GM18511 (cell line): ENCODE measurements at regions not wholly inside any gene's neighbourhood (a gene's known extent, or its start where the extent isn't known, plus 50 kb on each side); places are given as distances from the start of the nearest gene placed in this dataset.
"Not testable (repeated sequence)": the region's sequence is repeated elsewhere in the genome, so short reads cannot be mapped to it uniquely, and the experiment has no call there.

Experiments used
- ATAC-seq: cut with Tn5 transposase; IDR thresholded peaks from one replicate; pipeline ENCODE4 v1.9.1; 2021; ENCODE audit warnings: mild to moderate bottlenecking, moderate library complexity; ENCODE audit not compliant: unreplicated experiment

GRCh38 chr1:60826320-60827094, 255.9 kb upstream of the NFIA start:
- ATAC-seq, result no peak

GRCh38 chr1:60825593-60825992, 256.8 kb upstream of the NFIA start:
- no peak for ATAC-seq

DNA sequence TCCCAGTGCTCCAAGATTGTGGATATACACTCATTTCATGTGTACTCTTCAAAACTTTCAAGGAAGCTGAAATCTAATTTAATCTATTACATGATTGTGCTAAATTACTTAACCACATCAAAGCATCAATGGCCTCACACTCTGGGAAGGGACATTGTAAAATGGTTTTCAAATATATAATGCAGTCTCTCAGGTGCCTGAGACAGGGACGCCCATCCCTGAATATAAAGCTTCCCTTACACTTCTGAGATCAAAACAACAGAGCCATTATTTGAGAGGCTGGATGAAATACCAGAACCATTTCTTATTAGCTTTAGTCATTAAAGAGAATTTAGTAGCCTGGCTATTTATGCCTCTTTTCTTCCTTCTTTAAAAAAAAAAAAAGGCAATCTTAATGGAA, 259.2 kb upstream of the NFIA start:
- no peak for ATAC-seq

DNA sequence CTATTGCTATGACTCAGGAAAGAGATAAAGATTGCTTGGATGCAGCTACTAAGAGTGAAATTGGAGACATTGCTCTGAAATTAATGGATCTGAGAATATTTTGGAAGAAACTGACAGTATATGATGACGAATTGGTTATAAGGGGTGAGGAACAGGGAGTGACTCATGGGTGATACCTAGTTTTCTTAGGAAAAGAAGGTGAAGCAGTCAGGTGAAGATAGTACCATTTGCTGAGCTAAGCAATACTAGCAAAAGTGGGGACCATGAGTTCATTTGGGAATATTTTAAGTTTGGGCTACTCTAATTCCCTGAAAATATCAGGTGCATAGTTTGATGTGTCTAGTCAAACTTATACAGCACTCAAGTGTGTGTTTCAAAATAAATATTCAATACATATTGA, 260.1 kb upstream of the NFIA start:
- ATAC-seq, result no peak

- ATAC-seq, result no peak
Measured at GRCh38 chr1:60821156-60821555, 261.2 kb upstream of the NFIA start.

- ATAC-seq, result no peak
Measured at GRCh38 chr1:60818969-60819701, 263.2 kb upstream of the NFIA start.

GRCh38 chr1:60813071-60813470, 269.3 kb upstream of the NFIA start:
- no peak for ATAC-seq

DNA sequence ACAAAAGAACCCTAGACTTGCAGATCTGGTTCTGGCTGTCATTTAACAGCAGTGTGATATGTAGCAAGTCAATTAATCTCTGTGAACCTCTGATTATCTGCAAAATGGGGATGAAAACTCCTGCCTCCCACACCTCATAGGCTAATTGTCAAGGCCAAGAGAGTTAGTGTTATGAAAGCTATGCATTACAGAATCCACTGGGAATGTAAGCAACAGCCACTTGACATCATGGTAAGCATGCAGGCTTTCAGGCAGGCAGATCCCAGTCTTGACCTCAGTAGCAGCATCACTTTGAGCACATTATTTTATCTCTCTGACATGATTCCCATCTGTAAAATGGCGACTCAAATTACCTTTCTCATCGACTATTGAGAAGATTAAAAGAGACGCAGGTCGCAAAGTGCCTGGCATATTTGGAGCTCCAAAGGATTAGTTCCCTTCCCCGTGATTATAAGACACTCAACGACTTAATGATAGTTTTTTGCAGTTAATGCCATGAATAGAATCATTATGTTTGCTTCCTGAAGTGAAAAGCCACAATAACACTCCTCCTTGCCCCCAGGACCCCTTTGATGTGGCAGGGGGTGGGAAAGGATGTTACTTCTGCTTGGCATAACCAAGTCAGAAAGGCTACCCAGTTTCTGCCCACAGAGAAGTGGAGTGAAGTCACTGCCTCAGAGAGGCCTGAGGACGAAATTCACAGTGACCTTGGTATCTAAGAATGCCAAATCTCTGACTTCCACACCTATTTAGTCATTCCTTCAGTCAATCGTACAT, 273.0 kb upstream of the NFIA start:
- ATAC-seq, result no peak

GRCh38 chr1:60808676-60809075, 273.7 kb upstream of the NFIA start:
- no peak for ATAC-seq

DNA sequence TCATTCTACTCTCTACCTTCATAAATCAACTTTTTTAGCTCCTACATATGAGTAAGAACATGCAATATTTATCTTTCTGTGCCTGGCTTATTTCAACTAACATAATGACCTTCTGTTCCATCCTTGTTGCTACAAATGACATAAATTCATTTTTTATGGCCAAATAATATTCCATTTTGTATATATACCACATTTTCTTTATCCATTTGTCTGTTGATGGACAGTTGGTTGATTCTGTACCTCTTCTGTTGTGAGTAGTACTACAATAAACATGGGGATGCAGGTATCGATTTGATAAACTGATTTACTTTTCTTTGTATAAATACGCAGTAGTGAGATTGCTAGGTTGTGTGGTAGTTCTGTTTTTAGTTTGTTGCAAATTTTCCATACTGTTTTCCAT, 279.5 kb upstream of the NFIA start:
- ATAC-seq, result no peak

GRCh38 chr1:60797351-60797750, 285.0 kb upstream of the NFIA start:
- no peak for ATAC-seq

DNA sequence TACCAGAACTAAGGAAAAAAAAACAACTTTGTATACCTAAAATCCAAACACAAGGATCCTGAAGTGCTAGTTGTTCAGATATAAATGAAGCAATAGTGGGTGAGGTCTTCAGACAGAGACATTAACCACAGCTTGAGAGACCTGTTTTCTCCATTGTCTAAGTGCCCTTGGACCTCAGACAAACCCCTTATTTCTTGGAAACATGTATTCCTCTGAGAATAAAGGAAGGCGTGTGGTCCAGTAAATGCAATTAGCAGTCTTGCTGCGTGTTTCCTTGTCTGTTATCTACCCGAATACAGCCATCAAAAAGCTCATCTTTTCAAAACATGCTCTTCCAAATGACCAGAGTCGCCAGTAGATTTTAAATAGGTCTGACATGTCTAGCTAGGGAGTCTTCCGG, 291.1 kb upstream of the NFIA start:
- ATAC-seq, result no peak

DNA sequence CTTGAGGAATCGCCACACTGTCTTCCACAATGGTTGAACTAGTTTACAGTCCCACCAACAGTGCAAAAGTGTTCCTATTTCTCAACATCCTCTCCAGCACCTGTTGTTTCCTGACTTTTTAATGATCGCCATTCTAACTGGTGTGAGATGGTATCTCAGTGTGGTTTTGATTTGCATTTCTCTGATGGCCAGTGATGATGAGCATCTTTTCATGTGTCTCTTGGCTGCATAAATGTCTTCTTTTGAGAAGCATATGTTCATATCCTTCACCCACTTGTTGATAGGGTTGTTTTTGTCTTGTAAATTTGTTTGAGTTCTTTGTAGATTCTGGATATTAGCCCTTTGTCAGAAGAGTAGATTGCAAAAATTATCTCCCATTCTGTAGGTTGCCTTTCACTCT, 309.3 kb upstream of the NFIA start:
- ATAC-seq, result not testable (repeated sequence)

DNA sequence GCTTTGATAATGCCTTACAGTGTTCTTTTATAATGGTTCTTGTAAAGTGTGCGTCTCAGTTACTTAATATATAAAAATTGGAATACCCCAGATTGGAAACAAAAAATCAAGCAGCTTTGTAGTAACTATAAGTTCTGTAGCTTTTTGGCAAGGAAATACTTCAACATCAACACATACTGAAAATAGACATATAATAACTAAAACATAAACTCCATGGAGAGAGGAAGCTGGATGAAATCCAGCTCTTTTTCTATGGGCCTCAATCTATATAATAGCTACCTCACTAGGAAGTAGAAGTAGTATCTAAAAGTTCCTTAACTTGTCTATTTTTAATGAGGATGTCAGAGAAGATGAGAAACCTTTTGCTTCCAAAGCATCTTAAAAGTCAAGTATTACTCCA, 313.3 kb upstream of the NFIA start:
- ATAC-seq, result no peak

GRCh38 chr1:60765204-60765603, 317.2 kb upstream of the NFIA start:
- ATAC-seq, result no peak

DNA sequence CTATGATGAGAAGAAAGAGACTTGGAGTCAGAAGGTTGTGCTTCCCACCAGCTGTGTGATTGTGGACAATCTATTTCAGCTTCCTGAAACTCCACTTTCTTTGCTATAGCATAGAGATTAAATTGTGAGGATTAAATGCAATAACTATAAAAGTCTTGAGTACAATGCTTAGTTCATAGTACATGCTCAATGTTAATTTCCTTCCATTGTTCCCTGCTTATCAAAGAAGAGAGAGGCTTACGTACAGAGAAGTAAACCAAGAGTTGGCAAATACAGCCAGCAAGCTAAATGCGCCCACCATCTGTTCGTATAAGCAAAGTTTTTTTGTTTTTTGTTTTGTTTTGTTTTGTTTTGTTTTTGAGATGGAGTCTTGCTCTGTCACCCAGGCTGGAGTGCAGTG, 317.9 kb upstream of the NFIA start:
- no peak for ATAC-seq

DNA sequence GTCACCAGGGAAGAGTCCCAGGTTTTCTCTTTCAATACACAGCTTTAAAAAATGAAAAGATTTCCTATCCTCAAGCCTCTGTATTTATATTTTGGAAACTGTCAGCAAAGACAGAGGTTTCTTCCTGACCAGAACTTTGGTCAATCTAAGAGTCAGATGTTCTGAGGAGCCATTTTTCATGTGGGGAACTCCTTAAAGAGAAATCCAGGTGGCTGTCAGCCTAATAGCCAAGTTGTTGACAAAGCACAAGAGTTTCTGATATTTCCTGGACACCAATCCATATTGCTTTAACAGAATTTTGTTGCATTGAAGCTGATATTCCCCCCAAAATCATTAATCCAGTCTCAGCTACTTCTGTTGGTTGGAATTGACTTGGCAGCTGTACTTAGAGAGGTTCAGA, 318.6 kb upstream of the NFIA start:
- no peak for ATAC-seq

DNA sequence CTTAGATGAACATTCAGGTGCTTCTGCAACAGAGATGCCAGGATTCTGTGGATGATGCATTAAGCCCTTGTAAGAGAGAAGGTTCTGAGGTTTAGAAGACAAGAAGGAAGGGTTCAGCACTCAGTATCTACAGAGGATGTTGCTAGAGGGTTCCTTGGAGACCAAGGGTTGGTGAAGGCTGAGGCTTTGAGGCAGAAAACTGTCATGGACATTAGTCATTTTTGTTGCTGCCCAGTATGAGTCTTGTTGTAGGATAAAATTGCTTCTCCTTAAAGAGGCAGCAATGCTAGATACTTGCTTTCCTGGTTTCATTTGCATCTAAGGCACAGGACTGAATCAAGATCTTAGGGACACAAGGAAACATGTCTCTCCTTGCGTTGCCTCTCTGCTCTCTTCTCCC, 319.4 kb upstream of the NFIA start:
- ATAC-seq, result no peak

DNA sequence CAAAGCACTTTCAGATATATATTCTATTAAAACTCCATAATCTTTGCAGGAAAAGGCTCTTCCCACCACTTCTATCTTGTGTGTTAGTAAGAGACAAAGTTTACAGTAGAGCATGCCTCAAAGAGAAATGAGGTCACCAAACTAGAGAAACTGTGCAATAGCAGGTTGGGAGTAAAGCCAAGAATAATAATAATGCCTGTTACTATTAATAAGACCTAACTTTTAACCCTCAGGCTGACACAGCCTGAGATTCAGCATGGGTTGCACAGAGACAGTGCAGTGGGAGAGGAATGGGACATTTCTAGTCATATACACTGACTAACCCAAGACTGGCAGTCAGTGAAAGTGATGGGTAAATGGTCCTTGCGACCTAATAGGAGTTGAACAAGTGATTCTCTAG, 320.2 kb upstream of the NFIA start:
- ATAC-seq, result no peak

- no peak for ATAC-seq
Measured at GRCh38 chr1:60759291-60759690, 323.1 kb upstream of the NFIA start.

DNA sequence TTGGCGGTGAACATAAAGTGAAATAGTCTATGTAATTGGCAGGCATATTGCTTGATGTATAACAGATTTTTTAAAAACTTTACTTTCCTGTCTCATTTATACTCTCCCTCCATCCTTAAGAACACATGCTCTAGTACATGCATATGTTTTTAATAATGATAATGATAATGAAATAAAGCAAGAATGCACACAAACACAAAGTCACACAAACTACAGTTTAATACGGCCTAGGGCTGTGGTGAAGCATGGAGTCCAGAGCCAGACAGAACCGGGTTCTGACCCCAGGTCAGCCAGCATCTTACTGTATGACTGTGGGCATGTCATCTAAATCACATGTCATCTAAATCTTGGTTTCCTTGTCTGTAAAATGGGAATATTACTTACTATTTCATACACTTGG, 324.9 kb upstream of the NFIA start:
- no peak for ATAC-seq
